SU-DHL-6 (cell line): ENCODE measurements at regions not wholly inside any gene's neighbourhood (a gene's known extent, or its start where the extent isn't known, plus 50 kb on each side); places are given as distances from the start of the nearest gene placed in this dataset.

ENCODE experiments used
- CTCF ChIP-seq: fragments of 200-600 bp; sonication (generic); IDR thresholded peaks from one replicate; pipeline ENCODE4 v1.5.1; 2017; ENCODE audit warnings: antibody characterized with exemption, mild to moderate bottlenecking, low read length, moderate library complexity; ENCODE audit not compliant: insufficient read depth, poor library complexity, severe bottlenecking
- EZH2phosphoT487 ChIP-seq: fragments of 200-600 bp; sonication (generic), shearing (Covaris generic); conservative IDR thresholded peaks from 2 replicates; pipeline ENCODE4 v1.6.1; 2018; ENCODE audit warnings: mild to moderate bottlenecking, antibody characterized with exemption, low read length, moderate library complexity, mixed read lengths

GRCh38 chr7:68213838-68214237 is 1217.2 kb downstream of the TYW1 start:
- TF ChIP-seq CTCF (no peak), EZH2phosphoT487 (no peak)
